22Rv1 (cell line): ENCODE measurements at regions not wholly inside any gene's neighbourhood (a gene's known extent, or its start where the extent isn't known, plus 50 kb on each side); places are given as distances from the start of the nearest gene placed in this dataset.

Experiments used
- CTCF ChIP-seq: fragments of 450-650 bp; IDR thresholded peaks from 2 replicates; pipeline ENCODE4 v1.5.1; 2017; ENCODE audit warnings: mild to moderate bottlenecking
- ZFX ChIP-seq: fragments of 450-650 bp; IDR thresholded peaks from 2 replicates; pipeline ENCODE4 v1.6.1; 2017; ENCODE audit warnings: antibody characterized with exemption, borderline replicate concordance

DNA sequence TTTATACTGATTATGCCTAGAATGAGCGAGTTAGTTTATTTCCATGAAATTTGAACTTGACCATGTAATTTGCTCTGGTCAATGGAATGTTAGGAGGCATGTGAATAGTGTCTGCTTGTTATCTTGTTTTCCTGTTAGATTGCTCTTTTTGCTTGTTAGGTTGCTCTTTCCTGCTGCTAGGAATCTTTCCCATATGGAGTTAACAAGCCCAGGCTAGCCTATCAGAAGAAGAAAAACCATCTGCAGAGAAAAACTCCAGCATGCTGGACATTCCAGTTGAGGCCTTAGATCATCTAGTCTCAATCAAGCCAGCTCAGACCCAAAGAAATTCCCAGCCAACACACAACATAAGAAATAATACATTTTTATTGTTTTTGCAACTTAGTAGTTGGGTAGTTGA, 470.2 kb upstream of the AGTR1 start:
- TF ChIP-seq CTCF (no peak), ZFX (no peak)
